NCI-H1048 (cell line): ENCODE measurements at regions not wholly inside any gene's neighbourhood (a gene's known extent, or its start where the extent isn't known, plus 50 kb on each side); places are given as distances from the start of the nearest gene placed in this dataset.
"Not testable (repeated sequence)": the region's sequence is repeated elsewhere in the genome, so short reads cannot be mapped to it uniquely, and the experiment has no call there.

Experiments used
- DNase-seq: peaks from one replicate; lab custom pipeline; 2025; lab: John Stamatoyannopoulos, UW

DNA sequence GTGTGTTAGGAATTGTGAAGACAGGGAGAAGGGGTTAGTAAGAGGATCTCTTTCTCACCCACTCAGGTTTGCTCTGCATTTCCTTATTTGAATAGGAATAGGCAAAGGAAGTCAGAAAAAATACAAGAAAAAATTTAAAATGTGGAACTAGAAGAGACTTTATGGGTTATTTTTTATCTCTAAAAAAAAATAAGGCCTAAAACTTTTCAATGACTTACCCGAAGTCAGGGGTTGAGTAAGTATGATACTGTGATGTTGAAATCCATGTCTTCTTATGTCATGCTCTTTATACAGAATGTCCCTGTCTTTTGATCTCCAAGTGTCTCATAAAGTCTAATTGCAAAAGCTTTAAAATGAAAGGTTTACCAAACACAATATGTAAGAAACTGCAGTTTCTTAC, 148.3 kb upstream of the PIK3R1 start:
- no peak for DNase-seq

DNA sequence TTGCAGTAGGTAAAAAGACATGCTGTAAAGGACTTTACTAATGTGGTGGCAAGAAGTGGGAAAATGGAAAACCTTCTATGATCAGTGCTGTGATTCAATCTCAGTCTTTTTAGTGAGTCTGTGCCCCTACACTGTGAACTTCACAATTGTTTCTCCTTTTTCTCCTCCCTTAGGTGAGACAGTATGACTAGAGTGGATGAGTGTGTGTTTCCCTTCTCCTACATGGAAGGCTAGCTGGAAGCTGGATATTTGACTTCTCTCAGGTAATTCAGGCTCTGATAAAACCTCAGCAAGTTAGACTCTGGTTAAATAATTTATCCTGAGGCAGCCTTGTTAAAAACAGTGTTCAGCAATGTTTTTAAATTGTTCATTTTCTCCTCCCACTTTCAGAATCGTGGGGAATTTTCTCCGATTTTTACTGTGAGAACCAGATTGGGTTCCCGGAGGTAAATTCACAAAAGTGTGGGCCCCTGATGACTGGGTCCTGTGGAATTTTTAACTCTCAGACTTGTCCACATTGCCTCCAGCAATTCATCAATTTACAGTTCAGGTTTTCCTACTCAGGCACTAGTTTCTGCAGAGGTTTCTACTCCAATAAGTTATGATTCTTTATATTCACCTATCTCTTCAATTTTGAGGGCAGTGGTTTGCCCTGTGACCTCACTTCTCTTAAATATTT, 149.1 kb upstream of the PIK3R1 start:
- no peak for DNase-seq

DNA sequence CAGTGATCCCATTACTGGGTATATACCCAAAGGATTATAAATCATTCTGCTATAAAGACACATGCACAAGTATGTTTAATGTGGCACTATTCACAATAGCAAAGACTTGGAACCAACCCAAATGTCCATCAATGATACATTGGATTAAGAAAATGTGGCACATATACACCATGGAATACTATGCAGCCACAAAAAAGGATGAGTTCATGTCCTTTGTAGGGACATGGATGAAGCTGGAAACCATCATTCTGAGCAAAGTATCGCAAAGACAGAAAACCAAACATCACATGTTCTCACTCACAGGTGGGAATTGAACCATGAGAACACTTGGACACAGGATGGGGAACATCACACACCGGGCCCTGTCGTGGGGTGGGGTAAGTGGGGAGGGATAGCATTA, 150.2 kb upstream of the PIK3R1 start:
- DNase-seq: not testable (repeated sequence)

DNA sequence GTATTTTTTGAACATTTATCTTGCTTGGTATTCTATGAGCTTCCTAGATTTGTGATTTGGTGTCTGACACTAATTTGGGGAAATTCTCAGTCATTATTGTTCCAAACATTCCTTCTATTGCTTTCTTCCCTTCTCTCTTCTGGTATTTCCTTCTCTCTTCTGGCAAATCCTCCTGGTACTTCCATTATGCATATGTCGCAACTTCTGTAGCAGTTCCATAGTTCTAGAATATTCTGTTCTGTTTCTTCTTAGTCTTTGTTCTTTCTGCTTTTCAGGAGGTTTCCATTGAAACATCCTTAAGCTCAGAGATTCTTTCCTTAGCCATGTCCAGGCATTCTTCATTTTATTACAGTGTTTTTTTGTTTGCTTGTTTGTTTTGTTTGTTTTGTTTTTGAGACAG, 155.2 kb upstream of the PIK3R1 start:
- DNase-seq: no peak

DNA sequence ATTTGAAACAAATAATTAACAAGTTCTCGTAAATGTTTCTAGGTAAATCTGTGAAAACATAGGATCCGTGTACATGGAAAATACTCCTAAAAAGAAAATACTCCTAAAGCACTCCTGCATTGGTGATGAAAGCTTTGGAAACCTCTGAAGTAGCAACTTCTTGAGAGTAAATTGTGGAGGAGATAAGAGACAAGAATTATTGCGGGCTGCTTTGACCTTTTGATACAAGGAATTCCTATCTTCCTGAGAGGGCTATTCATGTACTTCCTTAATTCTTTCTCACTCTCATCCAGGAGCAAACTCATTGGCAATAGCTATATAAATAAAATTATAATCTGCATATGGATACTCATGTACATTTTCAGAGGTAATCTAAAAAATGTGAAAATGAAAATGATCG, 158.4 kb upstream of the PIK3R1 start:
- no peak for DNase-seq

DNA sequence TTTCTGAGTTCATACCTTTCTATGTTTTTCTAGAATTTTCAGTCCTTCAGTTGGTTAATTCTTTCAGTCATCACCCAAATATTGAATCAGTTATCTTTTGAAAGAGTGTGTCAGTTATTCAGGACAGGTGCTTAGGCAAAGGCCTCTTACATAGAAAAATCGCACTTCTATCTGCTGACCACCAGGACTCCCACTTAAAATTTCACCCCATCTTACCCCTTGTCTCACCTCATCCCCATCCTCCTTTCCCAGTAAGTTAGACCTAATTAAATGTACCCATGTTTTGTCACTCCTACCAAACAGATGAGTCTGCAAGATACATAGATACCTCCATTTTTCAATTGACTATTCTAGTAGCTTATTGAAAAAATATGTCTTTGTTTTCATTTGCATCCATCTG, 159.9 kb upstream of the PIK3R1 start:
- no peak for DNase-seq

DNA sequence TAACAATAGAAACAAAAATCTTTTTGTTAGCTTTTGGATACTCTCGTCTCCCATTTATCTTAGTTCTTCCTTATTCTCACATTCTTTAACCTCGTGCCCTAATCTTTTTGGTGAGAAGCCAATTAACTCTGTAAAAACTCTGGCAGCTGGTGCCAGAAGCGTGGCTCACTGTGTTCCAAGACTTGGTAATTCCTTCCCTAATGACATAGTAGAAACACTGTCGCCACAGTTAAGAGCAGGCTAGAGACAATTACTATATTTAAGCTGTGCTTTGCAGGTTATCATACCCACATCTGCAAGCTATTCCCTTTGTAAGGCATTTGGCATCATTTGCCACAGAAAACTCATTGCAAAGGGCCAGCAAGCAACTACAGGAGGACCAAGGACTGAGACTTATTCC, 160.9 kb upstream of the PIK3R1 start:
- no peak for DNase-seq

DNA sequence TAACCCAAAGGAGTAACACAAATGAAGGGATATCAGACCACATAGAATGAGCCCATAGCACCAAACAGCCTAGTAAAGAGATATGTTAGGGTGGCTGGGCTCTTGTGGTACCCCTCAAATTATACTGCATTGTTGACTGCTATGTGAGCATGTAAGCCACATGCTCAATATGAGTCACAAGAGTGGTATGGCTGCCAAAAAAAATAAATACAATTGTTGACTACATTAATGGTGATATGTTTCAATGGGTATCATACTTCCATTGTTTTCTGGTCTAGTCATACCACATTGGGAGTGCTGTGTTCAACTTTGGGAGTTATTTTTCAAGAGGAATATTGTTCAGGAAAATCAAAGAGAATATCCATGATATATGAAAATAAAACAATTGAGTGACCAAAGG, 162.4 kb upstream of the PIK3R1 start:
- no peak for DNase-seq

DNA sequence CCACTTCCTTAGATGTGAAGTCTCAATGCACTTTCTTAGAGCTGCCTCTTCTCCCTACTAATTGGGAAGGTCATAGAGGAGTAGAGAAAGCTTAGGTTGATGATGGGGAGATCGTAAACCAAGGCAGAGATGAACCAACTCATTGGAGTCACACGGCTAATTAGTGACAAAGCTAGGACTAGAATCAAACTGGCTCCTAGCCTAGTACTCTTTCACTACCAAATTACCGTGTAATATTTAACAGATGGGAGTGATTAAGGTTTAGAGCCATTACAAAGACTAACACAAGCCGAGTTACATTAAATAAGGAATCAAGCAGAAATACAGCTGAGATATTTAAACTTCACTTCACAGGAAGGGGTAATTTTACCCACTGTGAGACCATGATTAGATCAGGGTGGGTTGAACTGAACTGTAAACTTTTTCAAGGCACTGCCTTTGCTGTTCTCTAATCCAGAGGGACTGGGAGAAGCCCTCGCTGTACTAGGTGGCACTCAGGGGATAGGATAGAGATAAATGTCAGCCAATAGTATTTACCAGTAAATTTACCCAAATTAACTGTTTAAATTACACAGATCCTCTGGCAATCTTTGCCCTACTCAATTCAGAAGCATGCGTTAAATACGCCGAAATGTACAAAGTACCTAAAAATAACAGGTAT, 166.4 kb upstream of the PIK3R1 start:
- DNase-seq: no peak

DNA sequence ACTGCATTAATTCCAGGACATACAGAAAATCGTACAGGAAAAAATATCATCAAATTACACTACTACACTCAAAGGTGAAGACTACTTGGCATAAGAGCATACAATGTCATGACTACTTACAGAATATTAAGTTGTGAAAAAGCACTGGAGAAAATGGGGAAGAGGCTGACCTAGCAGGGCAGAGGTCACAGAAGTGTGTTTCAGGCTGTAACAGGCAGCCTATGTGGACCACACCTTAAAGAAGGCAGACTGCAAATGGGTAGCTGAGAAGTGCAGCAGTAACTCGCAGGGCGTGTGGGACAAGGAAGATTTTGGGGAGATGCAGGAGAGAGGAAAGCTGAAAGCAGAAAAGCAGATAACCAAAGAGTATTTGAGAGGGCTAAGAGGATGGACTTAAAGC, 167.0 kb upstream of the PIK3R1 start:
- DNase-seq: no peak

DNA sequence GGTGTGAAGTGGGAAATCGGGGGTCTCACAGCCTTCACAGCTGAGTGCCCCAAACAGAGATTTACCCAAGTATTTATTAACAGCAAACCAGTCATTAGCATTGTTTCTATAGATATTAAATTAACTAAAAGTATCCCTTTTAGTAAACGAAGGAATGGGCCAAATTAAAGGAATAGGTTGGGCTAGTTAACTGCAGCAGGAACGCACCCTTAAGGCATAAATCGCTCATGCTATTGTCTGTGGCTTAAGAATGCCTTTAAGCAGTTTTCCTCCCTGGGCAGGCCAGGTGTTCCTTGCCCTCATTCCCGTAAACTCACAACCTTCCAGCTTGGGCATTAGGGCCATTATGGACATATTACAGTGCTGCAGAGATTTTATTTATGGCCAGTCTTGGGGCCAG, 167.5 kb upstream of the PIK3R1 start:
- not testable (repeated sequence) for DNase-seq

DNA sequence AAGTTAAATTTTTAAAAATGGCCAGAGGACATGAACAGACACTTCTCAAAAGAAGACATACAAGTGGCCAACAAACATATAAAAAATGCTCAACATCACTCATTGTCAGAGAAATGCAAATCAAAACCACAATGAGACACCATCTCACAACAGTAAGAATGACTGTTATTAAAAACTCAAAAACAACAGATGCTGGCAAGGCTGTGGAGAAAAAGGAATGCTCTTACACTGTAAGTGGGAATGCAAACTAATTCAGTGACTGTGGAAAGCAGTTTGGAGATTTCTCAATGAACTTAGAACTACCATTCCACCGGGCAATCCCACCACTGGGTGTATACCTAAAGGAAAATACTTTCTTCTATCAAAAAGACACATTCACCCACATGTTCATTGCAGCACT, 168.5 kb upstream of the PIK3R1 start:
- no peak for DNase-seq

DNA sequence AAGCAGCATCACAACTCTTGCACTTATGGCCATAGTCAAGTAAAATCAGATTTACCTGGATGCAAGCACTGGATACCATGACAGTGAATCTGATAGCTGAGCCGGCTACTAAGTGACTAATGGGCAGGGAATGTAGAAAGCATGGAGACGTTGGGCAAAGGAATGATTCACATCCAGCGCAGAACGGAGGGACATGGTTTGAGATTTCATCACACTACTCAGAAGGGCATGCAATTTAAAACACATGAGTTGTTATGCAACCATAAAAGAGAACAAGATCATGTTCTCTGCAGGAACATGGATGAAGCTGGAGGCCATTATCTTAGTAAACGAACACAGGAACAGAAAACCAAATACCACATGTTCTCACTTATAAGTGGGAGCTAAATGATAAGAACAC, 169.1 kb upstream of the PIK3R1 start:
- DNase-seq: no peak

DNA sequence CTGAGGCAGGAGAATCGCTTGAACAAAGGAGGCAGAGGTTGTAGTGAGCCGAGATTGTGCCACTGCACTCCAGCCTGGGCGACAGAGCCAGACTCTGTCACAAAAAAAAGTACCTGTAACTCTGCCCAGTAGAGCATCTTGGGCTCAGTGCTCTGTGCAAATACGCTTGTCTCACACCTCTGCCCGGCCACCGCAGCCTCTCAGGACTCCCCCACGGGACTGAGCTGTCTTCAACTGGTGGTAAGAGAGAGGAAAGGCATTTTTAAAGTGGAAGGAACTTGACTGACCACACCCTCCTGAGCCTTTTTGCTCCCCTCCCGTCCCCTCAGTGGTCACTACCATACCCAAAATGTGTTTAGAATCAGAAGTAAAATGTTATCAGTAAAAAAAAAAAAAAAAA, 174.3 kb upstream of the PIK3R1 start:
- DNase-seq: no peak

DNA sequence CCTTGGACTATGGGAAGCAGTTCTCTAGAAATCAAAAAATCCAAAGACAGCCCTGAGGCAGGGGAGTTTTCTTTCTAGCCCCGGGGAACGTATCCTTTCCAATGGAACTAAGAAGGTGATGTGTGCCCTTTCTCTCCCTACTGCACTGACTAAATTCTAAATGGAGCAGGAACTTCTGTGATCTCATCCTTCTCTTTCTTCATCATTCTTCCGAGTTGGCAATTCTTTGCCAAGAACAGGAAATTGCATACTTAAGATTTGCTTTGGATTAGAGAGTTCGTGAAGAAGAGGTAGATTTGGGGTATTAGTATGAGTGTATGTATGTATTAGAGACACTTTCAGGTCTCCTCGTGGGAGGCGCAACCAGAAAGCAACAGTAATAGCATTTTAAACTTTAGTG, 178.0 kb upstream of the PIK3R1 start:
- DNase-seq: no peak

DNA sequence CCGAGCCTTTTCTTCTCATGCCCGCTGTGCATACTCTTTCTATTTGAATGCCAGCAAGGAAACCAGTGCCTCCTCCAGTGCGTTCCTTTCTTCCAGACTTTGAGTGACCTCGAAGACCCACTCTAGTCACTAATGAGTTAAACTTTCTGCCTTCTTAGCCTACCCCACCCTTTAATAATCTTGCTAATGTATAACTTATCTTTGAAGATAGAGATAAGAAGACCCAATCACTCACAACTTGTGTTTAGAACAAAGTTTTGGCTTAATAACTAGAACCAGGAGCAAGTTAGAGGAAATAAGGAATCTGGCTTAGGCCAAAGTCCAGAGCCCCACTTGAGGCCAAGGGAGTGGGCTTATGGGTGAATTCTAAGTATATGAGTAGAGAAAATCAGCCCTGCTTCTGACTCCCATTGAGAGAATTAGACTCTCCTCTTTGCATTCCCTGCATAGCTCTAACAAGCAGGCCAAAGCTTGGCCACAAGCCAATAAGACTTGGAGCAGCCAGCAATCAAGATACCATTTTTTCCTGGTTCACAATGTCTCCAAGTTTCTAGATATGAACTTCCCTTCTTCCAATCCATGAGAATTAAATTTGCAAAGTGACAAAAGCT, 181.5 kb upstream of the PIK3R1 start:
- no peak for DNase-seq

DNA sequence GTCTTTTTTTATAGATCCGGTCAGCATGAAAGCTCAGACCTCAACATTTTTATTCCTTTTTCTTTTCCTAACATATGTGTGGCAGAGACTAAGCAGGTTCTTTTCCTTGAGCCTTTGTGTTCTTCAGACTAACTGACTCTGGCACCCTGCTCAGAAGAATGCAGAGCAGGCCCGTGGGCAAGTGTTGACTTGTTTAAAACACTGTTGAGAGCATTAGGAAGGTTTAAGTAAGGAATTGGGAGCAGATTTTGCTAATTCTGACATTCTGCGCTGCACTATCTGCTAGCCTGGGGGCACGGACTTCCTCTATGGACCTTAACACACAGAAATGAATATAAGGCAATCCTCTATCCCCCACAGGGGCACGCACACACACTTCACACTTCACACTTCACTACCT, 182.5 kb upstream of the PIK3R1 start:
- no peak for DNase-seq

DNA sequence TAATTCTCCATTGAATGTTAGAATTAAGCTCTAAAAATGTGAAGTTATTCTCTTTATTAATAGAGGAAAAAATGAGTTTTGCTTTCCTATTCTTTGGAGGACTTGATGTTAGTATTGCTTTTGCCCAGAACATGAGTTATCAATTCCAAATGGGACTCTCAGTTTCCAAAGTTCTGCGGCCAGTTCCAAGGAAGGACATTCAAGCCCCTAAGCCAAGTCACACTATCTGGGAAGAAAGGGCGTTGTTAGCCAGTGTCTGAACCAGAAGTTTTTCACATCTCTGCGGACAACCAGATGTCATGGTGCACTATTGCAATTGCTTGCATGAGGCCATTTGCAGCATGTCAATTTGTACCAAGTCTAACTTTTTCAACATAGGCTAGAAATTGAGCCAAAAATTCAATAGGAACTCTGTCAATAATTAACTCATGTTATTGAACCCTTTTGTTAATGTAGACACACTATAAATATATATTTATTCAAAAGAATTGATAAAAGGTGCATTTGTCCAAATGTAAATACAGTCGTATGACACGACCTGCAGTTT, 183.3 kb upstream of the PIK3R1 start:
- DNase-seq: no peak

DNA sequence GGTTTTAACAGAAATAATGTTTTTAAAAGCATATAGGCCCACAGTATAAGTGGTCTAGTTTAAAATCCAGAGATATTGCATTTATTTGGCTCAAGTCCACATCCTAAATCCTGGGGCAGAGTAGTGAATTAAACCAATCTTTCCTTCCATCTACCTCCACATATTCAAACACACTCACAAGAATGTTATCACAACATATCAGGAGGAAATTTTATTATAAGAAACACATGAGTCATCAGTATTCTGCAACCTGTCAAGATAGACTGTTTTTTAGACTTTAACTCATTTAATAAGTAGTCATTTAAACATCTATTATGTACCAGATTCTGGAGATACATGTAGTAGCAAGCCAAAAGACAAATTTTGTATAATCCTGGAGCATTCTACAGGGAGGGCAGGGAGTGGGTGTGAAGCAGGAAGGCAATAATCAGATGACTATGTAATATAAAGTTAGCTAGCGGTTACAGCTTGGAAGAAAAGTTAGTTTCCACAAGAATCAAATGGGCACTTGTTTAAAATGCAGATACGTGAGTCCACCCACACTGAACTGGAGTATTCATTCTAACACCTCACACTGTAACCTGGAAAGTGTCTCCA, 187.3 kb upstream of the PIK3R1 start:
- no peak for DNase-seq

DNA sequence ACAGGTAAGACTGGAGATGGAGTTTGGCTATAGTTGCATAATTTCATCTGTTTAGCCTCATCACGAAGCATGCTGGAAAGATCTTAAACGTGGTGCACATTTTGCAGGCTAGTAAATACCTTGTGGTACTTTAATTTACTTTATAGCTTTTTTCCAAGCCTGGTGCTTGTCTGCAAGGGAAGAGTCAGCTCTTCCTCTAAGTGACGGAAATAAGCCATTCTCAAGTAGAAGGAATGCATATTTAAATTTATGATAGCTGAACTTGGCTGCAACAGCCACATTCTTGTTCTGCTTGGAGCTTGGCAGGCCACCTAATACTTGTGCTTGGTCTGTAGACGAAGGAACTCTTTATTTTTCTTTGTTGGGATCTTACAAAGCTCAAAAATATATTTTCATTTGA, 188.0 kb upstream of the PIK3R1 start:
- no peak for DNase-seq

DNA sequence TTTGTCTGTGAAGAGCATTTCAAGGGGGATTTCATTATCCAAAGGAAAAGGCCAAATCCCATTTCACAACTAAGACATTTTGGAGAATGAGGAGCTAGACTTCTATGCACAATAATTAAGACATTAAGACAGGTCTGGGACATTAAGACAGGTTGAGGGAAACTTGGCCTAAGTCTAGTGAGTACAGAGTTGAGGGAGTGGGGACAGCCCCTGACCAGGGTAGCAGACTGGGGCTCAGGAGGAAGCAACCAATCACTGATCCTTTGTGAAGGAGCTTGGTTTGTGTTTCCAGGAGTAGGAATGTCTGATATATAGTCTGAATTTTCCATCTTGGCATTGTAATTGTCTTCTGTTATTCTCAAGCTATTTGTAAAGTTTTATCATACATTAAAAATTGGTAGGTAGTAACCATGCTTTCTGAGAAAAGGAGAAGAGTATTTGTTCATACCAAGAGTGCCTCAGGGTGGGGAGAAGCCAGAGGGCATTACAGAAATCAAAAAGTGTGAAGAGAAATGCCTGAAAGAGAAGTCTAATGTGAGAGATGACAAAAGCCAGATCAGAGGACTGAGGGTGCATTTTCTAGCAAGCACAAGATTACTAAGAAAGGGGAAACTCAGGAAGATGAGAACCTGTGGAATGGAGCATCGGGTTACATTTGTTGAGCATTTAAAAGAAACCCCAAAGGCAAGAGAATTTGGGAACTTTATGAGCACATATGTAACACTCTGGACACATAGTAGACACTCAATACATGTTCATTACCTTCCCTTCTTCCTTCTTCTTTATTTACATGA, 189.3 kb upstream of the PIK3R1 start:
- DNase-seq: no peak

DNA sequence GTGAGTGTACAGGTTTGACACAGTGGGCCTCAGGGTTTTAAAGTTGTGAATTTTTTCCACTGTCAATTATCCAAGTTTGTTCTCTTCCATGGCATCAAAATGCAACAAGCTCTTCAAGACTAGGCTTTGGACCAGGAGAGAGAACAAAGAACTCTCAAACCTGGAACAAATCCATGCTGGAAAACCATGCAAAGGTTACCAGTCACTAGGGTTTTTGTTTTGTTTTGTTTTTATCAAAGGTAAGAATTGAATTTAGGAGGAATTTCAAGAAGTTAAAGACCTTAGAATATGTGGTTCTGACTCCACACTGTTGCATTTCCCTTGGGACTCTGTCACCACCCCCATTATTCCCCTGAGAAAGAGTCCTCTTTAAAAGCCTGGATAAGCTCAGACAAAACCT, 191.1 kb upstream of the PIK3R1 start:
- no peak for DNase-seq
